ENCODE measurements at regions not wholly inside any gene's neighbourhood (a gene's known extent, or its start where the extent isn't known, plus 50 kb on each side); places are given as distances from the start of the nearest gene placed in this dataset.
"Not testable (repeated sequence)": the region's sequence is repeated elsewhere in the genome, so short reads cannot be mapped to it uniquely, and the experiment has no call there.

- in situ Hi-C loops (cut with MboI; ENCODE audit: low sequenced_read_pairs), result no loop called here
Observed at GRCh38 chr5:2357309-2357708, 394.2 kb downstream of the IRX2 start.

DNA sequence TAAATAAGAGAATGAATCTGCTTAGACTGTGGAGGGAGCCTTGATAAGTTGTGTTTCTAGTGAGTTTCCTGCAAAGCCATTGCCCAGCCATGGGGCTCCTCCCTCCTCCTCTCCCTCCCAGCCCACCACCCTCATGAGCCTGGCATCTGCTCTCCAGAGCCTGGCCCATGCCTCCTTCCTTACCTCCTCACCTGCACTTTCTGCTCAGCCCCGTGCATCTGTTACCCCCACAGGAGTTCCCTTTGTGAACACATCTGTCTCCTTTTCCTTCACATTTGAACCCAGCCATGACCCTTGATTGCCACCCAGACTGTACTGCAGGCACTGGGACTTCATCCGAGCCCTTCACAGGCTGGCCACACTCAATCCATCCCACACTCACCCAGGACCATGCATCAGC lies 395.6 kb downstream of the IRX2 start:
- in situ Hi-C loops (cut with MboI; ENCODE audit: low sequenced_read_pairs), result no loop called here

- in situ Hi-C loops (cut with MboI; ENCODE audit: low sequenced_read_pairs), result no loop called here
Observed at GRCh38 chr5:2353871-2354440, 397.5 kb downstream of the IRX2 start.

GRCh38 chr5:2353211-2353610 lies 398.3 kb downstream of the IRX2 start:
- in situ Hi-C loops (cut with MboI; ENCODE audit: low sequenced_read_pairs), result no loop called here

- in situ Hi-C loops (cut with MboI; ENCODE audit: low sequenced_read_pairs), result no loop called here
Observed at GRCh38 chr5:2352101-2352861, 399.2 kb downstream of the IRX2 start.

DNA sequence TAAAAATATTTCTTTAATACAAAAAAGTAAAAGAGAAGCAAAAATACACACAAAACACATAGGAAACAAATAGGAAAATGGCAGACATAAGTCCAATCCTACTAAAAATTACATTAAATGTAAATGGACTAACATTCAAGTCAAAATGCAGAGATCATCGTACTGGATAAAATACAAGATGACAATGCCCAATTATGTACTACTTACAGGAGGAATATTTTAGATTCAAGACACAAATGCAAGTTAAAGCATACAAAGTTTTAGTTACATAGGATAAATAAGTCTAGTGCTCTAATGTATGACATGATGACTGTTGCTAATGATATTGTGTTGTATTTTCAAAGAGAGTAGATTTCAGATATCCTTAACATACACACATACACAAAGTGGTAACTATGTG lies 401.7 kb downstream of the IRX2 start:
- in situ Hi-C loops (cut with MboI; ENCODE audit: low sequenced_read_pairs), result not testable (repeated sequence)

DNA sequence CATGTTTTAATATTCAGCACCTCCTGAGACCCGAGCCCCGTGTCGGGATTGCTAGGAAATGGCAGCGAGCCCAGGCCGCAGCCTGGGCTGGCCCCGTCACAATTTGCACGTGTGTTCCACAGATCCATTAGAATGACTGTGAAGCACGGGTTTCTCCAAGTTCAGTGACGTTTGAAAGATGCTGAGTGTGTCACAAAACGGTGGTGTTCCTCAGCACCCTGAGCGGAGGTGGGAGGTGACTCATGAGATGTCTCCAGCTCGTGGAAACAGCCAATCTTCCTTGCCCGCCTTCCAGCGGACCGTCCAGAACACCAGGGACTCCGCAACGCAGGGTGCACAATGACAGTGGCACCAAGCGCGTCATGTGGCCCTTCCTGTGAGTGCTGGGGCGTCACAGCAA lies 412.8 kb downstream of the IRX2 start:
- in situ Hi-C loops (cut with MboI; ENCODE audit: low sequenced_read_pairs), result no loop called here

DNA sequence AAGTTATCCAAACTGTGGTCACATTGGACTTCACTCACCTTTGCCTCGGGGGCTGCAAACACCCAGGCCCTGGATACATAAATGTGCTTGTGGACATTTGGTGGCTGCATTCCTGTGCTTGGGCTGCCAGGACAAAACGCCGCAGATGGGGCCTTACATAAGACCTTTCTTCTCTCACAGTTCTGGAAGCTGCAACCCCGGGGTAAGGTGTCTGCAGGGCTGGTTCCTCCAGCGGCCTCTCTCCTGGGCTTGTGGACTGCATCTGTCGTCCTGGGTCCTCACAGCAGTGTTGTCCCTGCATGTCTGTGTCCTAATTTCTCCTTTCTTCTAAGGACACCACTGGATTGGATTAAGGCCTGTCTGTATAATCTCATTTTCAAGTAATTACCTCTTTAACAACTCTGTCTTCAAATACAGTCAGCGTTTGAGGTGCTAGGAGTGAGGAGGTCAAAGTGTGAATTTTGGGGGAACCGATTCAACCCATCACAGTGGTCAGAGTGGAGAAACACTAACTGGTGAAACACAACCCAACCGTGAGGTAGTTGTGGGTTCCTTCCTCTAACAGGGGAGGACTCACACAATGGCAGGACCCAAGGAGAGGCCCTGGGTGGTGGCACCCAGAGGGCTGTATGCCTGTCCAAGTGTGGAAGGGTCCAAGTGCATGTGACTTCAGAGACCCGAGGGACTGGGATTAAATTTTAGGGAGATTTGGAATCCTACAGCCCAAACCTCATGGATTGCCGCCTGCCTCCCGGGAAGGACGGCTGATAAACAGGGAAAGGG lies 415.6 kb downstream of the IRX2 start:
- in situ Hi-C loops (cut with MboI; ENCODE audit: low sequenced_read_pairs), result no loop called here

DNA sequence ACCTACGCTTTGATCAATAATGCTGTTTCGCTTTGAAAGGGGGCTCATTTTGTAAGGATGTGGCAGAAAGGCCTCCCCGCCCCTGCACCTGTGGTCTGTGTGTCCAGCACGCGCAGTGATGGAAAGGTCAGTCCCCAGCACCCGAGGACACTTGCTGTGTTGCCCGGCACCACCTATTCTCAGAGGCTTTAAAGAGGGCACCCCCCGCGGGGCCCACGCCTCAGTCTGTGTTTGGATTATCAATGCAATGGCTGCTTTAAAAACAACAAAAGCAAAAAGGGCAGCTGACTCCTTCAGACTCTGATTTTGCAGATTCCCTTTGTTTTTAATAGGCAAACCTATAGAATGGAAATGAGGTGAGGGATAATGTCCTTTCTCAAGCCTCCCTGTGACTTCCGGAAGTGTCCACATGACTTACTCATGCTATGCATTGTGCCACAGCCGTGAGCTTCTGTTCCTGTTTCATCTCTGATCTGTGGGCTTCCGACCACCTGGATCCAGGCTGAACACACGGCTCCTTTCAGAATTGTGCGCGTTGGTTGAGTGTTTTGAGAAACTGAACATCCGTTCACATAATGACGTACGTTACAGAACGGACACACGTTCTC lies 416.2 kb downstream of the IRX2 start:
- in situ Hi-C loops (cut with MboI; ENCODE audit: low sequenced_read_pairs), result no loop called here

GRCh38 chr5:2334719-2335118 lies 416.8 kb downstream of the IRX2 start:
- in situ Hi-C loops (cut with MboI; ENCODE audit: low sequenced_read_pairs), result no loop called here

GRCh38 chr5:2333291-2333690 lies 418.2 kb downstream of the IRX2 start:
- in situ Hi-C loops (cut with MboI; ENCODE audit: low sequenced_read_pairs), result no loop called here

- in situ Hi-C loops (cut with MboI; ENCODE audit: low sequenced_read_pairs), result no loop called here
Observed at GRCh38 chr5:2332521-2332920, 419.0 kb downstream of the IRX2 start.

GRCh38 chr5:2330325-2331130 lies 420.9 kb downstream of the IRX2 start:
- in situ Hi-C loops (cut with MboI; ENCODE audit: low sequenced_read_pairs), result no loop called here

- in situ Hi-C loops (cut with MboI; ENCODE audit: low sequenced_read_pairs), result no loop called here
Observed at GRCh38 chr5:2329741-2330140, 421.7 kb downstream of the IRX2 start.

DNA sequence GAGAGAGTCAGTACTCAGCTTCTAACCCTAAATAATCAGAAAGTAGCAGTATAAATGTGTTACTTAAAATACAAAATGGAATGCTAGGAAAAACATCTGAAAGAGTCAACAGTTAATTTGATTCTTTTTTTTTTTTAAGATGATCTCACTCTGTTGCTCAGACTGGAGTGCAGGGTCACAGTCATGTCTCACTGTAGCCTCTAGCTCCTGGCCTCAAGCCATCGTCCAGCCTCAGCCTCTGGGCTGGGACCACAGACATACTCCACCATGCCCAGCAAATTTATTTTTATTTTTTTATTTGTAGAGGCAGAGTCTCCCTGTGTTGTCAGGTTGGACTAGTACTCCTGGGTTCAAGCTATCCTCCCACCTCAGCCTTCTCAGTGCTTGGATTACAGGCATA lies 424.9 kb downstream of the IRX2 start:
- in situ Hi-C loops (cut with MboI; ENCODE audit: low sequenced_read_pairs), result no loop called here

GRCh38 chr5:2324788-2325187 lies 426.7 kb downstream of the IRX2 start:
- in situ Hi-C loops (cut with MboI; ENCODE audit: low sequenced_read_pairs), result no loop called here

- in situ Hi-C loops (cut with MboI; ENCODE audit: low sequenced_read_pairs), result no loop called here
Observed at GRCh38 chr5:2320611-2321010, 430.9 kb downstream of the IRX2 start.

DNA sequence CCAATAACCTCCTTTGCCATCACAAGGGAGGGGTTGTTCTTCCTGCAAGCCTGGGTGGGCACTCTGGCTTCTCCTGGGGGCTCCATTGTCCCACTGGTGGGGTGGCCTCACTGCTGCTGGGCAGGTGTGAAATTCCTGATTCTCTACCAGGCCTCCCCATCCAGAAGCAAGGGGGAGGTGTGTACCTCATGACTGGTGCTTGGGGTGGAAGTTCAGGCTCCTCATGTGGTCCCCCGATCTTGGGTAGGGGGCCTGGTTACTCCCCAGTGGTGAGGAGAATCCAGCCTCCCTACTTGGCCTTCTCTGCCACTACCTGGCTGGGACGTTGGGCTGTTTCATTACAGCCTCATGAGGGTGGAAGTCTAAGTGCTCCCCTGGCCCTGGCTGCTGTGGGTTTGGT lies 433.9 kb downstream of the IRX2 start:
- in situ Hi-C loops (cut with MboI; ENCODE audit: low sequenced_read_pairs), result no loop called here

DNA sequence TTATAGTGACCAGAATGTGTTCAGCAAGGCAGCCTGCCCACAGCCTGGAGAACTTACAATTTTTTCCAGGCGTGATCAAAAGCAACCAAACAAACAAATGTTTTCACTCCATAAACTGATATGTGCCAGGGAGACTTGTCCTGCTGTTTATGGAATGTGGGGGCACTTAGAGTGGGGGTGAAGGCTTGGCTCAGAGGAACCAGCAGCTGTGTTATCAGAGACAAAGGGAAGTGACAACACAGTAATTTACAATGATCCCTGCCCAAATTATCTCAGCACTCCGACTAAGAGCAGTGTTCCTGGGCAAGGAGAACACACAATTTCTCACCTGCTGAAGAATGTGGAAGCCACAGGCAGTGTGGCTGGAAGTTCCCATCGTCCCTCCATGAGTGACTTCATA lies 429.1 kb upstream of the IRX4 start:
- in situ Hi-C loops (cut with MboI; ENCODE audit: low sequenced_read_pairs), result no loop called here

DNA sequence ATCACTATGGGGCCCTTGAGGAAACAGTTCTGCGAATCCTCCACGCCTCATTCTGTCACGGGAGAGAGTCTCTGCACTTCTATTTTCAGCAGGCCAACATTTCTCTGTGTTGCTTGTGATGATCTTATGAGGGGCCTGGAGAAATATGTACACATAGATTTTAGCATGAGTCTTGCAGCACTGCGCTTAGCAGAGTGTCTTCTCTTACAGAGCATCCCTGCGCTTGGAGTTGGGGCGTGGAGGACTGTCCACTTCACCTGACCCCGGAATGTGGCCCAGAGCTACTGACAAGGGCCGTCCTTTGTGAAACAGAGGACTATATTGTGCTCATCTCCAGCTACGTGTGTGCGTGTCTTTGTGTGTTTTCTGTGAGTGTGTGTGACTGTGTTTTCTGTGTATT lies 428.2 kb upstream of the IRX4 start:
- in situ Hi-C loops (cut with MboI; ENCODE audit: low sequenced_read_pairs), result no loop called here

DNA sequence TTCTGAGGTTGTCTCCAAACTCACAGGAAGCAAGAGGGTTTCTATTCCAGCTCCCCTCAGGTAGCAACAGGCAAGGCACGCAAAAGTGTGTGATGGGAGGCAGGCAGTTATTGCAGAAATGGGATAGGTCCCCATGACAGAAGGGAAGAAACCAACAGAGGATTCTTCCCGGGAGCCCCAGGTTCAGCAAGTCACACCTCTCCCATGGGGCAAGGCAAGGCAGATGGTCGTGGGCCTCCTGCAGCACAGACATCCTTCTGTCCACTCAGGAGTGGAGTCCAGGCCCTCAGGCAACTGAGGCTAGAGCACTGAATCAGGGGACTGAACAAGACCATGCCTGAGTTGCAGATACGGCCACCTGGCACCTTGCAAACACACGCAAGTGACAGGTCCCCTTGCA lies 424.9 kb upstream of the IRX4 start:
- in situ Hi-C loops (cut with MboI; ENCODE audit: low sequenced_read_pairs), result no loop called here

Measured in HL-60/S4 (cell line).